ENCODE measurements at regions not wholly inside any gene's neighbourhood (a gene's known extent, or its start where the extent isn't known, plus 50 kb on each side); places are given as distances from the start of the nearest gene placed in this dataset.
"Not testable (repeated sequence)": the region's sequence is repeated elsewhere in the genome, so short reads cannot be mapped to it uniquely, and the experiment has no call there.

- POLR2A ChIA-PET; H3K4me2 ChIP-seq; DNase-seq (ENCODE audit: low read depth in 1 of 2, low spot score in 1 of 2); H3K27ac ChIP-seq; FAIRE-seq; CTCF ChIA-PET; ATAC-seq; H3K4me1 ChIP-seq; H3K9me3 ChIP-seq; H3K4me3 ChIP-seq: not testable (repeated sequence)
- WGBS (ENCODE audit: missing lambda C conversion rate) = 71% methylated on average over 9 of the region's 9 CpGs
These were observed 415.7 kb upstream of the EPHA7 start for GRCh38 chr6:93835026-93835425.

GRCh38 chr6:93833326-93833725 lies 414.0 kb upstream of the EPHA7 start:
- CTCF ChIA-PET; H3K27ac ChIP-seq; ATAC-seq; H3K9me3 ChIP-seq; H3K4me1 ChIP-seq; H3K4me3 ChIP-seq; DNase-seq (ENCODE audit: low read depth in 1 of 2, low spot score in 1 of 2); POLR2A ChIA-PET; H3K4me2 ChIP-seq; FAIRE-seq: not testable (repeated sequence)
- WGBS (ENCODE audit: missing lambda C conversion rate) = 53% methylated on average over 6 of the region's 12 CpGs

DNA sequence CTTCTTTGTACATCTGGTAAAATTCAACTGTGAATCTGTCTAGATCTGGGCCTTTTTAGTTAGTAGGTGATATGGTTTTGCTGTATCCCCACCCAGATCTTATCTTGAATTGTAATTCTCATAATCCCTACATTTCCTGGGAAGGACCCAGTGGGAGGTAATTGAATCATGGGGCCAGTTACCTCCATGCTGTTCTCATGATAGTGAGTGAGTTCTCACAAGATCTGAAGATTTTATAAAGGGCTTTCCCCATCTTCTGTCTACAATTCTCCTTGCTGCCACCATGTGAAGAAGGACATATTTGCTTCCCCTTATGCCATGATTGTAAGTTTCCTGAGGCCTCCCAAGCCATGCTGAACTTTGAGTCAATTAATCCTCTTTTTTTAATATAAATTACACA lies 410.4 kb upstream of the EPHA7 start:
- H3K4me3 ChIP-seq; H3K9me3 ChIP-seq; H3K27ac ChIP-seq; POLR2A ChIA-PET; DNase-seq (ENCODE audit: low read depth in 1 of 2, low spot score in 1 of 2); CTCF ChIA-PET; H3K4me1 ChIP-seq; FAIRE-seq; H3K4me2 ChIP-seq; ATAC-seq: not testable (repeated sequence)

DNA sequence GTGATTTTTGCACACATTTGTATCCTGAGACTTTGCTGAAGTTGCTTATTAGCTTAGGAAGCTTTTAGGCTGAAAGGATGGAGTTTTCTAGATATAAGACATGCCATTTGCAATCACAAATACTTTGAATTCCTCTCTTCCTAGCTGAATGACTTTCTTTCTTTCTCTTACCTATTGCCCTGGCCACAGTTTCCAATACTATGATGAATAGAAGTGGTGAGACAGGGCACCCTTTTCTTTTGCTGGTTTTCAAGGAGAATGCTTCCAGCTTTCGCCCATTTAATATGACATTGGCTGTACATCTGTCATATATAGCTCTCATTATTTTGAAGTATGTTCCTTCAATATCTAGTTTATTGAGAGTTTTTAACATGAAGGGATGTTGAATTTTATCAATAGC lies 409.6 kb upstream of the EPHA7 start:
- no peaks in the 10 kb centered on the region for H3K4me1 ChIP-seq
- H3K4me2 ChIP-seq = no peak overlapping the region
- TF ChIP-seq BHLHE40 (IDR thresholded peaks at IDR 0.05; ENCODE audit: low read depth, low read length) (no peak), MAFK (IDR thresholded peaks at IDR 0.05; ENCODE audit: partially characterized antibody) (no peak), CHD2 (IDR thresholded peaks at IDR 0.05; ENCODE audit: low read length, partially characterized antibody) (no peak), RFX5 (IDR thresholded peaks at IDR 0.05) (no peak), SMC3 (IDR thresholded peaks at IDR 0.05) (no peak)
- TF ChIP-seq, protein P1, sequence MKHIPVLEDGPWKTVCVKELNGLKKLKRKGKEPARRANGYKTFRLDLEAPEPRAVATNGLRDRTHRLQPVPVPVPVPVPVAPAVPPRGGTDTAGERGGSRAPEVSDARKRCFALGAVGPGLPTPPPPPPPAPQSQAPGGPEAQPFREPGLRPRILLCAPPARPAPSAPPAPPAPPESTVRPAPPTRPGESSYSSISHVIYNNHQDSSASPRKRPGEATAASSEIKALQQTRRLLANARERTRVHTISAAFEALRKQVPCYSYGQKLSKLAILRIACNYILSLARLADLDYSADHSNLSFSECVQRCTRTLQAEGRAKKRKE (CRISPR knock-in tag; IDR thresholded peaks at IDR 0.05; ENCODE audit: low read depth) = no peak
- H3K27ac ChIP-seq = no peak overlapping the region
- no peaks in the 10 kb centered on the region for H3K9me3 ChIP-seq
- ChIA-PET POLR2A (no interaction called here), CTCF (no interaction called here)
- no peak overlapping the region for H3K4me3 ChIP-seq
- DNase-seq (ENCODE audit: low read depth in 1 of 2, low spot score in 1 of 2) (no peak), ATAC-seq (no peak), FAIRE-seq (no peak)
- WGBS (ENCODE audit: missing lambda C conversion rate) = 32% methylated on average over 1 of the region's 1 CpG

DNA sequence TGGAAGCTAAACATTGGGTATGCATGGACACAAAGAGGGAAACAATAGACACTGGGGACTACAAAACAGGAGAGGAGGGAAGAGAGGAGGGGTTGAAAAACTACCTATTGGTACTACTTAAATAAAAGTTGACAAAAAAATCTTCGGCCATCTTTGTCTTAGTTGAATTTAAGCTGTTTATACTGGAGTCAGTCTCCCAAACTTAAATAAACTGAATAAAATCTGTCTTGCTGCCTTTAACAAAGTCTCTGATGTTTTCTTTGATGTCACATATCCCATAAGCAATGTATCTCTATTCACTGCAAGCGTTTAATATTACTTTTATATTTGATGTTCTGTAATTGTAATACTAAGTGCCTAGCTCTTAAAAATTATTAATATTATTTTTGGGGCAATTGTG lies 409.2 kb upstream of the EPHA7 start:
- DNase-seq (ENCODE audit: low read depth in 1 of 2, low spot score in 1 of 2) (no peak), ATAC-seq (no peak), FAIRE-seq (no peak)
- ChIA-PET CTCF (no interaction called here), POLR2A (no interaction called here)
- Histone ChIP-seq H3K27ac (no peak overlapping the region), H3K9me3 (no peaks in the 10 kb centered on the region), H3K4me1 (no peaks in the 10 kb centered on the region), H3K4me2 (no peak overlapping the region), H3K4me3 (no peak overlapping the region)
- TF ChIP-seq HOXA7 (CRISPR knock-in tag; IDR thresholded peaks at IDR 0.05) = no peak
- 23% methylated on average over 2 of the region's 2 CpGs for WGBS (ENCODE audit: missing lambda C conversion rate)

DNA sequence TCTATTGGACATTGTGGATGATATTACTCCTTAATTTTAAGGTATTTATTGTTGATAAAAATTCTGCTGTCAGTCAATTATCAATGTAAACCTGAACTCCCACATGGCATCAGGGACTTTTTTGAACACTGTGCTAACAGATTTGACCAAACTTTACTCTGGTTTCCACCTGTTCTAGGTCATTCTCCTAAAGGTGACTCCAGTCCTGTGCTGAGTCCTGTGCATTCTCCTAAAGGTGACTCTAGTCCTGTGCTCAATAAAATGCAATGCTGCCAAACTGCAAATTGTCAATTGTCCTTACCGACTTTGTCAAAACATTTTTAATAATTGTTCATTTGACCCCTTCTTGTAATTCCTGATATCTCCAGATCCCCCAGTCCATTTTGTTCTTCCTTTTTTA lies 408.4 kb upstream of the EPHA7 start:
- CTCF ChIA-PET = no interaction called here
- no peak for FAIRE-seq
- no peak for ATAC-seq

More for the DNA sequence above, 408.4 kb upstream of the EPHA7 start:
- H3K27ac ChIP-seq = no peak overlapping the region
- no peak for DNase-seq (ENCODE audit: low read depth in 1 of 2, low spot score in 1 of 2)
- no peaks in the 10 kb centered on the region for H3K9me3 ChIP-seq
- WGBS (ENCODE audit: missing lambda C conversion rate) = 14% methylated on average over 1 of the region's 1 CpG
- H3K4me1 ChIP-seq = no peaks in the 10 kb centered on the region
- no peak for TF ChIP-seq FOXS1 (CRISPR knock-in tag; IDR thresholded peaks at IDR 0.05)
- TF ChIP-seq E2F6 (IDR thresholded peaks at IDR 0.05; ENCODE audit: borderline replicate concordance, low read depth) = no peak
- TF ChIP-seq JUNB (IDR thresholded peaks at IDR 0.05) = no peak
- no peak for TF ChIP-seq EHF (CRISPR knock-in tag; IDR thresholded peaks at IDR 0.05)
- no peak for TF ChIP-seq BCL3 (IDR thresholded peaks at IDR 0.05)
- no peak for TF ChIP-seq MAZ (IDR thresholded peaks at IDR 0.05; ENCODE audit: borderline replicate concordance, low read depth, low read length)
- no peak for TF ChIP-seq FOSL2 (IDR thresholded peaks at IDR 0.05)
- TF ChIP-seq FOSL2 (CRISPR knock-in tag; IDR thresholded peaks at IDR 0.05) = no peak
- no peak for TF ChIP-seq FOSB (CRISPR knock-in tag; IDR thresholded peaks at IDR 0.05)
- TF ChIP-seq, protein P2, sequence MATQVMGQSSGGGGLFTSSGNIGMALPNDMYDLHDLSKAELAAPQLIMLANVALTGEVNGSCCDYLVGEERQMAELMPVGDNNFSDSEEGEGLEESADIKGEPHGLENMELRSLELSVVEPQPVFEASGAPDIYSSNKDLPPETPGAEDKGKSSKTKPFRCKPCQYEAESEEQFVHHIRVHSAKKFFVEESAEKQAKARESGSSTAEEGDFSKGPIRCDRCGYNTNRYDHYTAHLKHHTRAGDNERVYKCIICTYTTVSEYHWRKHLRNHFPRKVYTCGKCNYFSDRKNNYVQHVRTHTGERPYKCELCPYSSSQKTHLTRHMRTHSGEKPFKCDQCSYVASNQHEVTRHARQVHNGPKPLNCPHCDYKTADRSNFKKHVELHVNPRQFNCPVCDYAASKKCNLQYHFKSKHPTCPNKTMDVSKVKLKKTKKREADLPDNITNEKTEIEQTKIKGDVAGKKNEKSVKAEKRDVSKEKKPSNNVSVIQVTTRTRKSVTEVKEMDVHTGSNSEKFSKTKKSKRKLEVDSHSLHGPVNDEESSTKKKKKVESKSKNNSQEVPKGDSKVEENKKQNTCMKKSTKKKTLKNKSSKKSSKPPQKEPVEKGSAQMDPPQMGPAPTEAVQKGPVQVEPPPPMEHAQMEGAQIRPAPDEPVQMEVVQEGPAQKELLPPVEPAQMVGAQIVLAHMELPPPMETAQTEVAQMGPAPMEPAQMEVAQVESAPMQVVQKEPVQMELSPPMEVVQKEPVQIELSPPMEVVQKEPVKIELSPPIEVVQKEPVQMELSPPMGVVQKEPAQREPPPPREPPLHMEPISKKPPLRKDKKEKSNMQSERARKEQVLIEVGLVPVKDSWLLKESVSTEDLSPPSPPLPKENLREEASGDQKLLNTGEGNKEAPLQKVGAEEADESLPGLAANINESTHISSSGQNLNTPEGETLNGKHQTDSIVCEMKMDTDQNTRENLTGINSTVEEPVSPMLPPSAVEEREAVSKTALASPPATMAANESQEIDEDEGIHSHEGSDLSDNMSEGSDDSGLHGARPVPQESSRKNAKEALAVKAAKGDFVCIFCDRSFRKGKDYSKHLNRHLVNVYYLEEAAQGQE (IDR thresholded peaks at IDR 0.05) = no peak
- no peak for TF ChIP-seq CEBPB (IDR thresholded peaks at IDR 0.05)
- TF ChIP-seq HOXB13 (CRISPR knock-in tag; IDR thresholded peaks at IDR 0.05; ENCODE audit: low read depth) = no peak
- POLR2A ChIA-PET = no interaction called here
- no peak overlapping the region for H3K4me3 ChIP-seq
- no peak overlapping the region for H3K4me2 ChIP-seq

All from A549 (cell line).